Loucy (cell line): ENCODE measurements at regions not wholly inside any gene's neighbourhood (a gene's known extent, or its start where the extent isn't known, plus 50 kb on each side); places are given as distances from the start of the nearest gene placed in this dataset.

Experiments used
- H2AFZ ChIP-seq: fragments of 200-600 bp; sonication (generic); 2 replicates; pipeline ENCODE4 v1.6.0; 2016; ENCODE audit warnings: antibody characterized with exemption, mild to moderate bottlenecking, low read length, moderate library complexity
- H3F3A ChIP-seq: fragments of 200-600 bp; 2 replicates; pipeline ENCODE4 v1.6.0; 2016; ENCODE audit warnings: antibody characterized with exemption, low read depth, mild to moderate bottlenecking
- H3K27me3 ChIP-seq: fragments of 200-600 bp; sonication (generic); 2 replicates; pipeline ENCODE4 v1.6.1; 2014; ENCODE audit warnings: low read length, mild to moderate bottlenecking; ENCODE audit not compliant: insufficient read depth, poor library complexity, severe bottlenecking
- H3K36me3 ChIP-seq: fragments of 200-600 bp; sonication (generic); 2 replicates; pipeline ENCODE4 v1.6.1; 2016; ENCODE audit warnings: low read length; ENCODE audit not compliant: insufficient read depth
- H3K4me1 ChIP-seq: fragments of 200-600 bp; sonication (generic); 2 replicates; pipeline ENCODE4 v1.5.1; 2014; ENCODE audit warnings: low read length, mild to moderate bottlenecking; ENCODE audit not compliant: insufficient read depth, poor library complexity, severe bottlenecking
- H3K4me2 ChIP-seq: fragments of 200-600 bp; sonication (generic); 2 replicates; pipeline ENCODE4 v1.6.0; 2014; ENCODE audit warnings: antibody characterized with exemption, low read length, low read depth, mild to moderate bottlenecking; ENCODE audit not compliant: poor library complexity, severe bottlenecking
- H3K4me3 ChIP-seq: fragments of 200-600 bp; sonication (generic); 2 replicates; pipeline ENCODE4 v1.5.1; 2014; ENCODE audit warnings: low read length, mild to moderate bottlenecking, mixed read lengths; ENCODE audit not compliant: poor library complexity, severe bottlenecking
- H3K79me2 ChIP-seq: fragments of 200-600 bp; sonication (generic); 2 replicates; pipeline ENCODE4 v1.6.1; 2014; ENCODE audit warnings: low read length; ENCODE audit not compliant: insufficient read depth
- H3K9ac ChIP-seq: fragments of 200-600 bp; sonication (generic); 2 replicates; pipeline ENCODE4 v1.6.0; 2014; ENCODE audit warnings: mild to moderate bottlenecking, low read depth, low read length, moderate library complexity; ENCODE audit not compliant: poor library complexity, severe bottlenecking
- H3K9me2 ChIP-seq: fragments of 200-600 bp; sonication (generic); replicated peaks from 2 replicates; pipeline ENCODE4 v1.6.1; 2016; ENCODE audit warnings: low read depth, low read length, mixed read lengths
- H3K9me3 ChIP-seq: fragments of 200-600 bp; sonication (generic); 2 replicates; pipeline ENCODE4 v1.6.1; 2014; ENCODE audit warnings: mild to moderate bottlenecking, antibody characterized with exemption, low read length, low read depth; ENCODE audit not compliant: insufficient read depth
- H4K20me1 ChIP-seq: fragments of 200-600 bp; sonication (generic); 2 replicates; pipeline ENCODE4 v1.6.0; 2014; ENCODE audit warnings: antibody characterized with exemption, low read length, mild to moderate bottlenecking; ENCODE audit not compliant: insufficient read depth, poor library complexity, severe bottlenecking
- CTCF ChIP-seq: fragments of 200-600 bp; sonication (generic); conservative IDR thresholded peaks from 2 replicates; pipeline ENCODE4 v1.5.1; 2014; ENCODE audit warnings: mild to moderate bottlenecking, antibody characterized with exemption, low read length
- EZH2phosphoT487 ChIP-seq: fragments of 200-600 bp; IDR thresholded peaks from 2 replicates; pipeline ENCODE4 v1.6.1; 2018; ENCODE audit warnings: antibody characterized with exemption, mild to moderate bottlenecking, moderate library complexity, borderline replicate concordance

GRCh38 chr1:234660536-234661316 lies 50.7 kb upstream of the IRF2BP2 start:
- Histone ChIP-seq H3K9me3 (no peaks in the 10 kb centered on the region), H2AFZ (no peak overlapping the region), H3K36me3 (no peaks in the 10 kb centered on the region), H3K9ac (no peak overlapping the region), H3K27me3 (no peaks in the 10 kb centered on the region), H3F3A (no peaks in the 10 kb centered on the region), H3K4me3 (no peak overlapping the region), H3K9me2 (no peaks in the 10 kb centered on the region), H3K4me2 (no peak overlapping the region), H3K79me2 (no peaks in the 10 kb centered on the region), H3K4me1 (peaks cover 16% of the 10 kb centered on the region), H4K20me1 (no peaks in the 10 kb centered on the region)
- TF ChIP-seq EZH2phosphoT487: no peak
- no peak for TF ChIP-seq CTCF
